ENCODE measurements at regions not wholly inside any gene's neighbourhood (a gene's known extent, or its start where the extent isn't known, plus 50 kb on each side); places are given as distances from the start of the nearest gene placed in this dataset.

DNA sequence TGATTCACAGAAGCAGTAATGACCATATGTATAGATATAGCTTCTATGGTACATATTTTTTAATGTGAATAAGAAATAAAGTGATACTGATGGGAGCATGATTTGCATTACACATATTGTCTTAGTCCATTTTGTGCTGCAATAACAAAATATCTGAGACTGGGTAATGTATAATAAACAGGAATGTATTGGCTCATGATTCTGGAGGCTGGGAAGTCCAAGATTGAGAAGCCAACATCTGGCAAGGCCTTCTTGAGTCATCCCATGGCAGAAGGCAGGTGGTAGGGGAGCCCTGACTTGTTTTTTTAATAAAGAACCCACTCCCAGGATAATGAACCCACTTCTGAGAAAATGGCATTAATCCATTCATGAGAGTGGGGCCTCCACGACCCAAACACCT is 185.6 kb upstream of the RREB1 start:
- no peak for TF ChIP-seq POLR2AphosphoS5 (IDR thresholded peaks at IDR 0.05)
- TF ChIP-seq, protein P1, sequence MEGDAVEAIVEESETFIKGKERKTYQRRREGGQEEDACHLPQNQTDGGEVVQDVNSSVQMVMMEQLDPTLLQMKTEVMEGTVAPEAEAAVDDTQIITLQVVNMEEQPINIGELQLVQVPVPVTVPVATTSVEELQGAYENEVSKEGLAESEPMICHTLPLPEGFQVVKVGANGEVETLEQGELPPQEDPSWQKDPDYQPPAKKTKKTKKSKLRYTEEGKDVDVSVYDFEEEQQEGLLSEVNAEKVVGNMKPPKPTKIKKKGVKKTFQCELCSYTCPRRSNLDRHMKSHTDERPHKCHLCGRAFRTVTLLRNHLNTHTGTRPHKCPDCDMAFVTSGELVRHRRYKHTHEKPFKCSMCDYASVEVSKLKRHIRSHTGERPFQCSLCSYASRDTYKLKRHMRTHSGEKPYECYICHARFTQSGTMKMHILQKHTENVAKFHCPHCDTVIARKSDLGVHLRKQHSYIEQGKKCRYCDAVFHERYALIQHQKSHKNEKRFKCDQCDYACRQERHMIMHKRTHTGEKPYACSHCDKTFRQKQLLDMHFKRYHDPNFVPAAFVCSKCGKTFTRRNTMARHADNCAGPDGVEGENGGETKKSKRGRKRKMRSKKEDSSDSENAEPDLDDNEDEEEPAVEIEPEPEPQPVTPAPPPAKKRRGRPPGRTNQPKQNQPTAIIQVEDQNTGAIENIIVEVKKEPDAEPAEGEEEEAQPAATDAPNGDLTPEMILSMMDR (IDR thresholded peaks at IDR 0.05): no peak

All from stomach (tissue), 4 donors.